HL-60 (cell line): ENCODE measurements at regions not wholly inside any gene's neighbourhood (a gene's known extent, or its start where the extent isn't known, plus 50 kb on each side); places are given as distances from the start of the nearest gene placed in this dataset.

ENCODE experiments used
- CTCF ChIP-seq: IDR thresholded peaks from one replicate; pipeline ENCODE4 v1.5.1; 2011; ENCODE audit warnings: low read length, control low read depth, inconsistent platforms; ENCODE audit not compliant: insufficient read depth
- GABPA ChIP-seq: IDR thresholded peaks from 2 replicates; pipeline ENCODE4 v1.6.1; 2012; ENCODE audit warnings: low read depth
- POLR2AphosphoS5 ChIP-seq: IDR thresholded peaks from 2 replicates; pipeline ENCODE4 v1.6.1; 2012; ENCODE audit warnings: low read depth
- SPI1 ChIP-seq: IDR thresholded peaks from 2 replicates; pipeline ENCODE4 v1.6.1; 2012; ENCODE audit warnings: low read depth, mild to moderate bottlenecking, borderline replicate concordance

- TF ChIP-seq CTCF (no peak), GABPA (no peak), POLR2AphosphoS5 (no peak), SPI1 (no peak)
Observed at GRCh38 chr7:106591146-106591545, 69.8 kb downstream of the CCDC71L start.
